HL-60 (cell line): ENCODE measurements at regions not wholly inside any gene's neighbourhood (a gene's known extent, or its start where the extent isn't known, plus 50 kb on each side); places are given as distances from the start of the nearest gene placed in this dataset.

ENCODE experiments used
- DNase-seq, 2 experiments: peaks; one replicate each; pipeline ENCODE4 v3.0.0-alpha.2; 2010 to 2020; ENCODE audit warnings: low read depth in 1 of 2, low spot score in 1 of 2
- H3K27ac ChIP-seq: fragments of 250-450 bp; sonication (Bioruptor Pico); replicated peaks from 2 replicates; pipeline ENCODE4 v1.5.1; 2020; ENCODE audit warnings: mild to moderate bottlenecking, moderate library complexity
- H3K27me3 ChIP-seq: fragments of 250-450 bp; sonication (Bioruptor Pico); 2 replicates; pipeline ENCODE4 v1.5.1; 2021; ENCODE audit warnings: mild to moderate bottlenecking, moderate library complexity; ENCODE audit not compliant: insufficient read depth, poor library complexity, severe bottlenecking
- H3K4me3 ChIP-seq: replicated peaks from 2 replicates; pipeline ENCODE4 v1.5.1; 2011; ENCODE audit warnings: mild to moderate bottlenecking, control low read depth, low read length; ENCODE audit not compliant: insufficient read depth
- CTCF ChIP-seq: IDR thresholded peaks from one replicate; pipeline ENCODE4 v1.5.1; 2011; ENCODE audit warnings: low read length, control low read depth, inconsistent platforms; ENCODE audit not compliant: insufficient read depth
- GABPA ChIP-seq: IDR thresholded peaks from 2 replicates; pipeline ENCODE4 v1.6.1; 2012; ENCODE audit warnings: low read depth
- POLR2AphosphoS5 ChIP-seq: IDR thresholded peaks from 2 replicates; pipeline ENCODE4 v1.6.1; 2012; ENCODE audit warnings: low read depth
- REST ChIP-seq: IDR thresholded peaks from 2 replicates; pipeline ENCODE4 v1.6.1; 2012; ENCODE audit warnings: low read depth; ENCODE audit not compliant: insufficient replicate concordance
- SPI1 ChIP-seq: IDR thresholded peaks from 2 replicates; pipeline ENCODE4 v1.6.1; 2012; ENCODE audit warnings: low read depth, mild to moderate bottlenecking, borderline replicate concordance

- H3K27ac ChIP-seq, result no peak overlapping the region
Measured at GRCh38 chr5:39891376-39891775, 466.6 kb upstream of the DAB2 start.

GRCh38 chr5:39880985-39881384 lies 456.2 kb upstream of the DAB2 start:
- H3K4me3 ChIP-seq, result no peak overlapping the region
- no peak for DNase-seq
- TF ChIP-seq SPI1, result no peak
- TF ChIP-seq POLR2AphosphoS5, result no peak
- no peak for TF ChIP-seq CTCF
- TF ChIP-seq GABPA, result no peak
- TF ChIP-seq REST, result no peak
- H3K27me3 ChIP-seq, result no peaks in the 10 kb centered on the region
- no peak overlapping the region for H3K27ac ChIP-seq

More at GRCh38 chr5:39891376-39891775, 466.6 kb upstream of the DAB2 start:
- no peak for TF ChIP-seq SPI1
- TF ChIP-seq GABPA, result no peak
- no peak for TF ChIP-seq CTCF
- no peak for TF ChIP-seq POLR2AphosphoS5
- no peak for TF ChIP-seq REST
- no peak overlapping the region for H3K4me3 ChIP-seq
- H3K27me3 ChIP-seq, result no peaks in the 10 kb centered on the region
- no peak for DNase-seq

- no peak for DNase-seq
- Histone ChIP-seq H3K27ac (no peak overlapping the region), H3K4me3 (no peak overlapping the region), H3K27me3 (no peaks in the 10 kb centered on the region)
- no peak for TF ChIP-seq POLR2AphosphoS5
Measured at GRCh38 chr5:39877479-39877878, 452.7 kb upstream of the DAB2 start.

- no peak for DNase-seq
- Histone ChIP-seq H3K4me3 (no peak overlapping the region), H3K27ac (no peak overlapping the region), H3K27me3 (no peaks in the 10 kb centered on the region)
- TF ChIP-seq SPI1, result no peak
- TF ChIP-seq REST, result no peak
- no peak for TF ChIP-seq CTCF
- no peak for TF ChIP-seq POLR2AphosphoS5
- no peak for TF ChIP-seq GABPA
Measured at GRCh38 chr5:39876146-39876545, 451.4 kb upstream of the DAB2 start.
